ENCODE measurements at regions not wholly inside any gene's neighbourhood (a gene's known extent, or its start where the extent isn't known, plus 50 kb on each side); places are given as distances from the start of the nearest gene placed in this dataset.

DNA sequence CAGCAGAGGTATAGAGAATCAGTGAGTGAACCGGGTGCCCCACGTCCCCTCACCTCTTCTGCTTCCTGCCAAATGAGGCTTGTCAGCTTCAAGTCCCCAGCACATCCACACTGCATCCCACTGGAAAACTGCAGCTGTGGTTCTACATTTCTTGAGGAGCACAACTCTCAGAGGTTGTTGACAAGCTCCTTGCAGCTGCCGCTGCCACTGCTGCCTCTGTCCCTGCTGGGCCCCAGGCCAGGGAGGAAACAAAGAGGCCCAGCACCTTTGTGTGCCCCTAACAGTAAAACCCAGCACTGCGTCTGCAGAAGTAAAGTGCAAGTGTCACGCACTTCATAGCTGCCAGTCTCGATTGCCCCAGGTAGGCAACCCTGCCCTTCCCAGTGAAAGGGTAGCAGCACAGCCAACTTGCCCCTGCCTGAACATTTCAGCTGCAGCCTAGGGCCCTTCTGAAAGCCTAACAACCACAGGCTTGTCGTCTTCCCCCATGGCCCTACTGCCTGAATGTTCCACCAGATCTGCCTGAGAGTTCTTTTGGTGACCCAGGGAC is 1162.1 kb upstream of the USP15 start:
- TF ChIP-seq TARDBP (IDR thresholded peaks at IDR 0.05) (no peak), SP1 (IDR thresholded peaks at IDR 0.05) (no peak), ELF4 (IDR thresholded peaks at IDR 0.05) (no peak), SUZ12 (IDR thresholded peaks at IDR 0.05) (no peak), HDGF (IDR thresholded peaks at IDR 0.05; ENCODE audit: borderline replicate concordance) (no peak), ARNT (IDR thresholded peaks at IDR 0.05) (no peak), NFRKB (IDR thresholded peaks at IDR 0.05) (no peak), FOXM1 (IDR thresholded peaks at IDR 0.05; ENCODE audit: borderline replicate concordance) (no peak), BHLHE40 (IDR thresholded peaks at IDR 0.05; ENCODE audit: borderline replicate concordance) (no peak), LEF1 (IDR thresholded peaks at IDR 0.05; ENCODE audit: borderline replicate concordance) (no peak), ZNF384 (IDR thresholded peaks at IDR 0.05) (no peak), L3MBTL2 (conservative IDR thresholded peaks at IDR 0.05) (no peak), FOXK2 (IDR thresholded peaks at IDR 0.05) (no peak)
- TF ChIP-seq, protein P1, sequence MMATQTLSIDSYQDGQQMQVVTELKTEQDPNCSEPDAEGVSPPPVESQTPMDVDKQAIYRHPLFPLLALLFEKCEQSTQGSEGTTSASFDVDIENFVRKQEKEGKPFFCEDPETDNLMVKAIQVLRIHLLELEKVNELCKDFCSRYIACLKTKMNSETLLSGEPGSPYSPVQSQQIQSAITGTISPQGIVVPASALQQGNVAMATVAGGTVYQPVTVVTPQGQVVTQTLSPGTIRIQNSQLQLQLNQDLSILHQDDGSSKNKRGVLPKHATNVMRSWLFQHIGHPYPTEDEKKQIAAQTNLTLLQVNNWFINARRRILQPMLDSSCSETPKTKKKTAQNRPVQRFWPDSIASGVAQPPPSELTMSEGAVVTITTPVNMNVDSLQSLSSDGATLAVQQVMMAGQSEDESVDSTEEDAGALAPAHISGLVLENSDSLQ (IDR thresholded peaks at IDR 0.05): no peak

Data from HEK293T (cell line).